Fibroblast of lung (primary cell): ENCODE measurements at regions not wholly inside any gene's neighbourhood (a gene's known extent, or its start where the extent isn't known, plus 50 kb on each side); places are given as distances from the start of the nearest gene placed in this dataset.

Experiments
- EZH2 ChIP-seq: IDR thresholded peaks from 2 replicates; pipeline ENCODE4 v1.5.1; 2012; ENCODE audit warnings: low read length, control low read depth, mild to moderate bottlenecking; ENCODE audit errors: missing control alignments
- TF ChIP-seq, protein P1 (sequence below), 2 donors: IDR thresholded peaks in 1 of 2; conservative IDR thresholded peaks in 1 of 2; 1 replicate in 1 of 2; 2 replicates in 1 of 2; pipeline ENCODE4 v1.5.1; 2011 to 2012; ENCODE audit warnings: low read length in 2 of 2, control low read depth in 1 of 2, inconsistent platforms in 1 of 2, low read depth in 1 of 2, mild to moderate bottlenecking in 1 of 2

DNA sequence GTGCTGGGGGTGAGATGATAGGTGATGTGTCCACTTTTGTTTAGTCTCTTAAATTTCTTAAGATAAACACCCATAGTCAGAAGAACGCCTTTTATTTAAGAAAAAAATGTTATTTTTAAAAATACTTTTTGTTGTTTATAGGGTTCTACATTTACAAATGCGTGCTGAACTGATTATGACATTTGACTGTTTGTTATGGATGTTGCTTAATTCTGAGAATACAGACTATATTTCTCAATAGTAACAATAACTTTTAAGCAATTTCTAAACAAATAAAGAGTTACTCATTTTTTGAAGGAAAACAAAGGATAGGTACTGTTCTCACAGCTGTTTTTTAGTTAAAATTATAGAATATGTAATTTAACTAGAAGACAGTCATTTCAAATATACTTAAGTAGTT is 249.9 kb upstream of the GBE1 start:
- TF ChIP-seq, protein P1, sequence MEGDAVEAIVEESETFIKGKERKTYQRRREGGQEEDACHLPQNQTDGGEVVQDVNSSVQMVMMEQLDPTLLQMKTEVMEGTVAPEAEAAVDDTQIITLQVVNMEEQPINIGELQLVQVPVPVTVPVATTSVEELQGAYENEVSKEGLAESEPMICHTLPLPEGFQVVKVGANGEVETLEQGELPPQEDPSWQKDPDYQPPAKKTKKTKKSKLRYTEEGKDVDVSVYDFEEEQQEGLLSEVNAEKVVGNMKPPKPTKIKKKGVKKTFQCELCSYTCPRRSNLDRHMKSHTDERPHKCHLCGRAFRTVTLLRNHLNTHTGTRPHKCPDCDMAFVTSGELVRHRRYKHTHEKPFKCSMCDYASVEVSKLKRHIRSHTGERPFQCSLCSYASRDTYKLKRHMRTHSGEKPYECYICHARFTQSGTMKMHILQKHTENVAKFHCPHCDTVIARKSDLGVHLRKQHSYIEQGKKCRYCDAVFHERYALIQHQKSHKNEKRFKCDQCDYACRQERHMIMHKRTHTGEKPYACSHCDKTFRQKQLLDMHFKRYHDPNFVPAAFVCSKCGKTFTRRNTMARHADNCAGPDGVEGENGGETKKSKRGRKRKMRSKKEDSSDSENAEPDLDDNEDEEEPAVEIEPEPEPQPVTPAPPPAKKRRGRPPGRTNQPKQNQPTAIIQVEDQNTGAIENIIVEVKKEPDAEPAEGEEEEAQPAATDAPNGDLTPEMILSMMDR (conservative IDR thresholded peaks at IDR 0.05 in 1 of 2, IDR thresholded peaks at IDR 0.05 in 1 of 2; ENCODE audit: low read depth in 1 of 2, low read length in 2 of 2): no peak
- TF ChIP-seq EZH2: no peak
